ENCODE measurements at regions not wholly inside any gene's neighbourhood (a gene's known extent, or its start where the extent isn't known, plus 50 kb on each side); places are given as distances from the start of the nearest gene placed in this dataset.

- Histone ChIP-seq H3K4me1 (no peaks in the 10 kb centered on the region), H3K27ac (no peak overlapping the region), H3K4me3 (no peak overlapping the region), H3K9me3 (no peaks in the 10 kb centered on the region), H3K27me3 (ENCODE audit: low read depth) (no peaks in the 10 kb centered on the region), H3K36me3 (no peaks in the 10 kb centered on the region)
- ATAC-seq (no peak), DNase-seq (no peak)
- intact Hi-C loops (cut with DNase I) = no loop called here
- no peak for TF ChIP-seq CTCF (IDR thresholded peaks at IDR 0.05)
Measured at GRCh38 chr3:164539215-164539614, 539.1 kb downstream of the SI start.

- no peaks in the 10 kb centered on the region for H3K4me1 ChIP-seq
- intact Hi-C loops (cut with DNase I) = no loop called here
- TF ChIP-seq CTCF (IDR thresholded peaks at IDR 0.05) = no peak
- H3K36me3 ChIP-seq = no peaks in the 10 kb centered on the region
- no peaks in the 10 kb centered on the region for H3K9me3 ChIP-seq
- ATAC-seq = no peak
- H3K27ac ChIP-seq = no peak overlapping the region
- no peak overlapping the region for H3K4me3 ChIP-seq
- H3K27me3 ChIP-seq (ENCODE audit: low read depth) = no peaks in the 10 kb centered on the region
- DNase-seq = no peak
Measured at GRCh38 chr3:164537485-164537884, 540.8 kb downstream of the SI start.

GRCh38 chr3:164533275-164533674, 545.0 kb downstream of the SI start:
- ATAC-seq = no peak
- no peak overlapping the region for H3K27ac ChIP-seq
- H3K36me3 ChIP-seq = no peaks in the 10 kb centered on the region
- no peaks in the 10 kb centered on the region for H3K9me3 ChIP-seq
- TF ChIP-seq CTCF (IDR thresholded peaks at IDR 0.05) = no peak
- H3K27me3 ChIP-seq (ENCODE audit: low read depth) = no peaks in the 10 kb centered on the region
- intact Hi-C loops (cut with DNase I) = no loop called here
- no peaks in the 10 kb centered on the region for H3K4me1 ChIP-seq
- no peak overlapping the region for H3K4me3 ChIP-seq
- DNase-seq = no peak

- DNase-seq (no peak), ATAC-seq (no peak)
- TF ChIP-seq CTCF (IDR thresholded peaks at IDR 0.05) = no peak
- Histone ChIP-seq H3K36me3 (no peaks in the 10 kb centered on the region), H3K4me1 (no peaks in the 10 kb centered on the region), H3K9me3 (no peaks in the 10 kb centered on the region), H3K27ac (no peak overlapping the region), H3K4me3 (no peak overlapping the region), H3K27me3 (ENCODE audit: low read depth) (no peaks in the 10 kb centered on the region)
- intact Hi-C loops (cut with DNase I) = no loop called here
Measured at GRCh38 chr3:164526250-164526649, 552.0 kb downstream of the SI start.

GRCh38 chr3:164524201-164524600, 554.1 kb downstream of the SI start:
- Histone ChIP-seq H3K27me3 (ENCODE audit: low read depth) (no peaks in the 10 kb centered on the region), H3K36me3 (no peaks in the 10 kb centered on the region), H3K4me3 (no peak overlapping the region), H3K4me1 (no peaks in the 10 kb centered on the region), H3K9me3 (peaks cover 4% of the 10 kb centered on the region), H3K27ac (no peak overlapping the region)
- TF ChIP-seq CTCF (IDR thresholded peaks at IDR 0.05) = no peak
- intact Hi-C loops (cut with DNase I) = no loop called here
- DNase-seq (no peak), ATAC-seq (no peak)

All from lower lobe of right lung (tissue), 2 donors.